Mesodermal cell (in vitro differentiated cells): ENCODE measurements at regions not wholly inside any gene's neighbourhood (a gene's known extent, or its start where the extent isn't known, plus 50 kb on each side); places are given as distances from the start of the nearest gene placed in this dataset.
"Not testable (repeated sequence)": the region's sequence is repeated elsewhere in the genome, so short reads cannot be mapped to it uniquely, and the experiment has no call there.

ENCODE experiments used
- H3K27ac ChIP-seq: 2 replicates; pipeline ENCODE4 v1.7.0; 2013; ENCODE audit warnings: mild to moderate bottlenecking, low read depth, low read length, moderate library complexity; ENCODE audit not compliant: severe bottlenecking
- H3K36me3 ChIP-seq: 2 replicates; pipeline ENCODE4 v1.7.1; 2013; ENCODE audit warnings: mild to moderate bottlenecking, low read length, moderate library complexity; ENCODE audit not compliant: control insufficient read depth, insufficient read depth
- H3K4me1 ChIP-seq: one replicate; pipeline ENCODE4 v1.7.1; 2013; ENCODE audit warnings: mild to moderate bottlenecking, low read length; ENCODE audit not compliant: insufficient read depth, control insufficient read depth, poor library complexity, severe bottlenecking
- H3K4me3 ChIP-seq: 2 replicates; pipeline ENCODE4 v1.7.0; 2013; ENCODE audit warnings: low read length, control low read depth, mild to moderate bottlenecking; ENCODE audit not compliant: insufficient read depth, poor library complexity, severe bottlenecking; ENCODE audit errors: extremely low read depth
- H3K9me3 ChIP-seq: 2 replicates; pipeline ENCODE4 v1.7.1; 2013; ENCODE audit warnings: mild to moderate bottlenecking, low read length, moderate library complexity; ENCODE audit not compliant: control insufficient read depth
- WGBS, 2 experiments: methylation state at CpG; one replicate each; pipeline ENCODE4 v1.1.5; 2013; ENCODE audit warnings: missing lambda C conversion rate in 2 of 2; ENCODE audit not compliant: insufficient coverage in 2 of 2; 5-methylcytosine and 5-hydroxymethylcytosine counted together

DNA sequence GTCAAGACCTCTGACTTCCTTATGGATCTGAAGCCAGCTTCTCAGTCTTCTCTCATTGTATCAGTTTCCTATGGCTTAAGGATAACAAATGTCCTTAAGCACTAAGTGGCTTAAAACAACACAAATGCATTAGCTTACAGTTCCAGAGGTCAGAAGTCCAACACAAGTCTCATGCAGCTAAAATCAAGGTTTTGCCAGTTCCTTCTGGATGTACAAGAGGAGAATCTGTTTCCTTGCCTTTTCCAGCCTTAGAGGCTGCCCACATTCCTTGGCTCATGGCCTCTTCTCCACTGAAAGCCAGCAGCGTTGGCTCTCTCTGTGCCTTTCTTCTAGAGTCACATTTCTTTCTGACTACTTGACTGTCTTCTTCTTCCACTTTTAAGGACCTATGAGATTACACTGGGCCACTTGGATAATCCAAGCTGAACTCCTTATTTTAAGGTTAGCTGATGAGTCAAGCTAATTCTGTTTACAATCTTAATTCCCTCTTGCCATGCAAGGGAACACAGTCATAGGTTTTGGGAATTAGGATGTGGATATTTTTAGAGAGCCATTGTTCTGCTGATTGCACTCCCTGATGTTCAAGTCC is 179.0 kb downstream of the BCAS1 start:
- 91 to 100% methylated on average over 1 of the region's 1 CpG for WGBS, 2 experiments
- peaks cover 8% of the 10 kb centered on the region for H3K4me1 ChIP-seq
- no peaks in the 10 kb centered on the region for H3K36me3 ChIP-seq
- peaks cover 9% of the 10 kb centered on the region for H3K9me3 ChIP-seq
- H3K27ac ChIP-seq: no peak overlapping the region
- H3K4me3 ChIP-seq: no peak overlapping the region

DNA sequence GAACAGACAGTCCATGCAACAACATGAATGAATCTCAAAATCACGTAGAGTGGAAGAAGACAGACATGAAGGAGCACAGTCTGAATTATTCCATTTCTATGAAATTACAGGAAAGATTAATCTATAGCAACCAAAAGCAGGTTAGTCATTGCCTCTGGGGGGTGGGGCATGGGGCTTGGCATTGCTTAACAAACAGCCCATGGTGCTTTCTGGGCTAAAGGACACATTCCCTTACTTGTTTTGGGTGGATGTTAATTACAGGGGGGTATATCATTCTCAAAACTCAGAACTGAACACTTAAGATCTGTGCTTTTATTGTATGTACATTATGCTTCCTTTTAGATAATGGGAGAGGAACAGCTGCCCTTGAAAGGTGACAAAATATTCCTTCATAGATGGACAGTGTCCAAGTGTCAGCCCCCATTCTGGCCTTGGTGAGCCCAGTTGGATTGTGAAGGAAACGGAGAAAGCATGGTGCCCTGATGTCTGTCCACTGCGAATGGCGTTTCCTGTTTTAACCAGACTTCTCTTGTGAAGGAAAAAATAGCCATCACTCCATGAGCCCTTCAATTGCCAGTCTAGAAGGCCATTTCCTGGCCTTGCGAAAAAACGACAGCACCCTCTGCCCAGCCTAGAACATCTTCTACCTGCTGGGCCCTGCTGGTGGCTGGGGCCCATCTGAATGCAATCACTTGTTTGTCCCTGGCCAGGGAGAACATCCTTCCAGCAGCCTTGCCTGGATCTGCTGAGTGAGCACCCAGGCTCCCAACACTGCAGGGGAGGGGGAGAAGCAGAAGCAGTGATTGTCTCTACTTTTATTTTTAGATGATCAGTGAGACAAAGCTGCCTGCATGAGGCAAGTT is 179.7 kb downstream of the BCAS1 start:
- Histone ChIP-seq H3K27ac (no peak overlapping the region), H3K9me3 (peaks cover 9% of the 10 kb centered on the region), H3K4me1 (peaks cover 8% of the 10 kb centered on the region), H3K4me3 (no peak overlapping the region), H3K36me3 (no peaks in the 10 kb centered on the region)
- 92 to 95% methylated on average over 4 to 5 of the region's 6 CpGs for WGBS, 2 experiments

DNA sequence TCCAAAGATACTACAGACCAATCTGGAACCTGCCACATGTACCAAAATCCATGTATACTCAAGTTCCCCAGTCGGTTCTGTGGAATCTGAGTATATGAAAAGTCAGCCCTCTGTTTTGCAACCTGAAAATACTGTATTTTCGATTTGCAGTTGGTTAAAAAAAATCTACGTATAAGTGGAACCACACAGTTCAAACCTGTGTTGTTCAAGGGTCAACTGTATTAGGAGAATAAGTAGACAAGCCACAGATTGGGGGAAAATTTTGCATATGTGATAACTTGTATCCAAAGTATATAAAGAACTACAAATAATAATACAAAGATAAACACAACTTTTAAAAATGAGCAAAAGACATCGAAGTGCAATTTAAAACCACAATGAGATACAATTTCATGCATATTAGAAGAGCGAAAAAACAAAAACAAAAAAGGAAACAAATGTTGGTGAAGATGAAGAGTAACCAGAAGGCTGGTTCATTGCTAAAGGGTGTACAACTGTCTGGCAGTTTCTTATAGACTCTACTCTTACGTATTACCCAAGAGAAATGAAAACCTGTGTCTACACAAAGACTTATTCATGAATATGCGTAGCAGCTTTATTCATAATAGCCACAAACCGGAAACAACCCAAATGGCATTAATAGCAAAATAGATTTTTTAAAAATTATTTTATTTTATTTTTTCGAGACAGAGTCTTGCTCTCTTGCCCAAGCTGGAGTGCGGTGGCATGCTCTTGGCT is 180.8 kb downstream of the BCAS1 start:
- Histone ChIP-seq H3K4me1 (peaks cover 8% of the 10 kb centered on the region), H3K36me3 (no peaks in the 10 kb centered on the region), H3K9me3 (peaks cover 9% of the 10 kb centered on the region), H3K27ac (no peak overlapping the region), H3K4me3 (no peak overlapping the region)
- 90 to 100% methylated on average over 3 to 5 of the region's 10 CpGs for WGBS, 2 experiments

GRCh38 chr20:53888951-53889350 is 181.4 kb downstream of the BCAS1 start:
- no CpG with 5 or more reads among the region's 3 CpGs for WGBS, 2 experiments
- H3K9me3 ChIP-seq: peaks cover 9% of the 10 kb centered on the region
- no peak overlapping the region for H3K27ac ChIP-seq
- H3K4me3 ChIP-seq: no peak overlapping the region
- no peaks in the 10 kb centered on the region for H3K36me3 ChIP-seq
- peaks cover 8% of the 10 kb centered on the region for H3K4me1 ChIP-seq

DNA sequence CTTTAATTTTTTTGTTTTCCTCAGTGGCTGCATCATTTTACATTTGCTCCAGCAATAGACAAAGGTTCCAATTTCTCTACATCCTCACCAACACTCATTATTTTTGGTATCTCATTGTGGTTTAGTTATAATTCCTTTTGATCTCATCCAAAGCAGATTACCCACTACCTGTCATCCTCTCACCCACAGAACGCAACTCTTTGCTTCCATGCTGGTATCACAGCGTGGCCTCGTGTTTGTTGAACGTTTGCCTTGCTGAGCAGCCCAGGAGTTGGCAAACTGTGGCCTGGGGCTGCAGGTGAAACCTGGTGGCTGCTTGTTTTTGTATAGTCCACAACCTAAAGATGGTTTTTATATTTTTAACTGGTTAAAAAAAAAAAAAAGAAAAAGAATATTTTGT is 181.9 kb downstream of the BCAS1 start:
- WGBS, 2 experiments: 56% methylated on average over 4 of the region's 4 CpGs; no CpG with 5 or more reads in 1 of the 2 experiments
- Histone ChIP-seq H3K36me3 (no peaks in the 10 kb centered on the region), H3K4me1 (peaks cover 8% of the 10 kb centered on the region), H3K9me3 (peaks cover 9% of the 10 kb centered on the region), H3K27ac (no peak overlapping the region), H3K4me3 (no peak overlapping the region)

DNA sequence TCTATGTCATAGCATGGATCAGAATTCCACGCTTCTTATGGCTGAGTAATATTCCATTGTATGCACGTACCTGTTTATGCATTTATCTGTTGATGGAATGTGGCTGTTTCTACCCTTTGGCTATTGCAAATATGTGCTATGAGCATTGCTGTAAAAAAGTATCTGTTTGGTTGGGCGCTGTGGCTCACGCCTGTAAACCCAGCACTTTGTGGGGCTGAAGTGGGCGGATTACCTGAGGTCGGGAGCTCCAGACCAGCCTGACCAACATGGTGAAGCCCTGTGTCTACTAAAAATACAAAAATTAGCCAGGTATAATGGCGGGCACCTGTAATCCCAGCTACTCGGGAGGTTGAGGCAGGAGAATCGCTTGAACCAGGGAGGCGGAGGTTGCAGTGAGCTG is 182.4 kb downstream of the BCAS1 start:
- Histone ChIP-seq H3K9me3 (peaks cover 9% of the 10 kb centered on the region), H3K4me1 (peaks cover 8% of the 10 kb centered on the region), H3K27ac (no peak overlapping the region), H3K36me3 (no peaks in the 10 kb centered on the region), H3K4me3 (no peak overlapping the region)
- 89 to 92% methylated on average over 4 to 10 of the region's 10 CpGs for WGBS, 2 experiments

DNA sequence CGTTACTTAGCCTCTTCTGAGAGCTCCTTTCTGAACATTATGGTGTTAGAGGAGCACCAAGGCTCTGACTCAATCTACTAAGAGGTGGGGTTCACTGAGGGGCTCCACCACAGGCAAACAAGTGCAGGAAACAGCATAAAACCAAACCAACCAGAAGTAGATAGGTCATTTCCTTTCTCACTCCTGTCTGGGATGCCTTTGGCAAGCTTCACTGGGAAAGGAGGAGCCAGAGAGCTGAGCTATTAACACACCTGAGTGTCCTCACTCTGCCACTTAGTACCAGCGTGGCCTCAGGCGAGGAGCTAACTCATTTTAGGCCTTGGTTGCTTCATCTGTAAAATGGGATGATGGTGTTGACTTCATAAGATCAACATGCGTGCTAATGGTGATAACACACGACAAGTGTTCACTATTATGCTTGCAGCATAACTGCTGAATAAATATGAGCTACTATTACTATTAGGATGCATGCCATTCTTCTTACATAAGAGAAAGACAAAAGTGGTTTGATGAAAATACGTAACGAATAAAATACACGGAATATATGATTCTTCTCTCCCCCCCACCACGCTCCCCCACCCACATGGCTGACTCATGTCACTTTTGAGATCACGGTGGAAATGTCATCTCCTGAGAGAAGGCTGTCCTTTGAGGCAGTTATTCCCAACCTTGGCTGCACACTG is 185.4 kb downstream of the BCAS1 start:
- Histone ChIP-seq H3K4me3 (no peak overlapping the region), H3K4me1 (no peaks in the 10 kb centered on the region)
- WGBS, 2 experiments: 95 to 100% methylated on average over 2 to 3 of the region's 10 CpGs

GRCh38 chr20:53883098-53883911 is 187.1 kb downstream of the BCAS1 start:
- Histone ChIP-seq H3K36me3 (no peaks in the 10 kb centered on the region), H3K9me3 (no peaks in the 10 kb centered on the region), H3K27ac (no peak overlapping the region), H3K4me3 (no peak overlapping the region), H3K4me1 (no peaks in the 10 kb centered on the region)
- 83 to 92% methylated on average over 2 of the region's 5 CpGs for WGBS, 2 experiments

More for the DNA sequence above, 185.4 kb downstream of the BCAS1 start:
- no peaks in the 10 kb centered on the region for H3K9me3 ChIP-seq
- H3K36me3 ChIP-seq: no peaks in the 10 kb centered on the region
- H3K27ac ChIP-seq: no peak overlapping the region

DNA sequence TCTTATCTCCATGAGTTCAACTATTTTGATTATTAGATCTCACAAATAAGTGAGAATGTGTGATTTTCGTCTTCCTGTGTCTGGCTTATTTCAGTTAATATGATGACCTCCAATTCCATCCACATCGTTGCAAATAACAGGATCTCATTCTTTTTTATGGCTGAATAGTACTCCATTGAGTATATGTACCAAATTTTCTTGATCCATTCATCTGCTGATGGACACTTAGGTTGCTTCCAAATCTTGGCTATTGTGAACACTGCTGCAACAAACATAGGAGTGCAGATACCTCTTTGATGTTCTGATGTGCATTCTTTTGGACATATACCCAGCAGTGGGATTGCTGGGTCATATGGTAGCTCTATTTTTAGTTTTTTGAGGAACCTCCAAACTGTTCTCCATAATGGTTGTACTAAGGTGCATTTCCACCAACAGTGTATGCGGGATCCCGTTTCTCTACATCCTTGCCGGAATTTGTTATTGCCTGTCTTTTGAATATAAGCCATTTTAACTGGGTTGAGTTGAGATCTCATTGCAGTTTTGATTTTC is 187.9 kb downstream of the BCAS1 start:
- H3K4me1 ChIP-seq, H3K4me3 ChIP-seq, H3K36me3 ChIP-seq, H3K27ac ChIP-seq, H3K9me3 ChIP-seq: not testable (repeated sequence)
- 100% methylated on average over 3 of the region's 5 CpGs; no CpG with 5 or more reads in 1 of the 2 experiments for WGBS, 2 experiments
